Activated CD4-positive, CD25-positive, alpha-beta regulatory T cell treated with anti-CD3 and anti-CD28 coated beads, Interleukin-2, amount 50 U/mL, for 16 hours (primary cell): ENCODE measurements at regions not wholly inside any gene's neighbourhood (a gene's known extent, or its start where the extent isn't known, plus 50 kb on each side); places are given as distances from the start of the nearest gene placed in this dataset.

Experiments
- DNase-seq: peaks from one replicate; pipeline ENCODE4 v3.0.0-alpha.2; 2020; ENCODE audit warnings: low read depth, low spot score

DNA sequence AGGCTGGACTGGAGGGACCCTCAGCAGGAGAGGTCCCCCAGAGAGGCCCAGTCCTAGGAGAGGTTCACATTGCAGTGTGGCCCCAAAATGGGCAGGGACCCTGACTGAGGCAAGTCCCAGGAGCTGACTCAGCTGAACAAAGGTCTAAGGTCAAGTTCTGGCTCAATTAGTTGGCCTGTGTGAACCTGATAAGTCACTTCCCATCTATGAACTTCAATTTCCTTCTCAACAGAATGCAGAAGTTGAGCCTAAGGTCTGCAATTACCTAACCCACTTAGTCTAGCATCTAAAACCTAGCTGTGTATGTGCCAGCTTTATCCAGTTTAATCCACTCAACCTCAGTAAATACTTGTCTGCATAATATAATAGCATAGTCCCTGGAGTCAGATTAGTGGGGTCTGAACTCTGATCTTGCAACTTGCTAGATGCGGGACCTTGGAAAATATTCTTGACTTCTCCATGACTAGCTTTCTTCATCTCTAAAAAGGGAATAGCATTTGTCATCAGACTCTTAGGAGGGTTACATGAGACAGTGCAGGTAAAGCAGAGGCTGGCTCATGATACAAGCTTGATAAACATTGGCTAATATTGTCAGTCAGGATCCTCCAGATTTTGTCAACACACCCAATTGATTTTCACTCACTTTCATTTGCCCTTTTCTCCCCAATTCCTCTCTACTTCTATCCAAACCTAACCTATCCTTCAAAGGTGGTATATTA, 465.5 kb downstream of the INSC start:
- DNase-seq: no peak

DNA sequence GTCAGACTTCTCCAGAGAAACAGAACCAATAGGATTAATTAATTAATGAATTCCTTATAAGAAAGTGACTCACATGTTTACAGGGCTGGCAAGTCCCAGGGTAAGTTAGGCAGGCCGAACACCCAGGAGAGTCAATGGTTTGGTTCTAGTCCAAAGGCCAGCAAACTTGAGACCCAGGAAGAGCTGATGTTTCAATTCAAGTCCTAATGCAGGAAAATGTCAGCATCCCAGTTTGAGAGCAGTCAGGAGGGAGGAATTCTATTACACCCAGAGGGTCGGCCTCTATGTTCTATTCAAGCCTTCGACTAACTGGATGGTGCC, 466.0 kb downstream of the INSC start:
- no peak for DNase-seq

DNA sequence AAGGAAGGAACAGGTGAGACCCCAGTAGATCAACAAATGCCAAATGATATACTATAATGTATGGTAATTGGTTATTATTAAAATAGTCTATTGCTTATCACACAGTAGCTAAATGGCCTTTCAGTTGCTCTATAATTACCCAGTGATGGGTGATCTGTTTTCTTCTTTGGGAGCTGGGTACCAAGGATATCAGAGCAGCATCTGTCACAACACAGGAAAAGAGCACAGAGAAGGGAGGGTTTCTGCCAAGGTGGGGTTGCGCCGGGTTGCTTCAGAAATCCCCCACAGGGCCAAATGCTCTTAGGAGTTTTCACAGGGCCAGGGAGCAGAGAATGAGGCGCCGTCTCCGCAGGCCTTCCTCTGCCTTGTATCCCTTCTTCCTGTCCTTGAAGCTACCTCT, 469.4 kb downstream of the INSC start:
- DNase-seq: no peak

DNA sequence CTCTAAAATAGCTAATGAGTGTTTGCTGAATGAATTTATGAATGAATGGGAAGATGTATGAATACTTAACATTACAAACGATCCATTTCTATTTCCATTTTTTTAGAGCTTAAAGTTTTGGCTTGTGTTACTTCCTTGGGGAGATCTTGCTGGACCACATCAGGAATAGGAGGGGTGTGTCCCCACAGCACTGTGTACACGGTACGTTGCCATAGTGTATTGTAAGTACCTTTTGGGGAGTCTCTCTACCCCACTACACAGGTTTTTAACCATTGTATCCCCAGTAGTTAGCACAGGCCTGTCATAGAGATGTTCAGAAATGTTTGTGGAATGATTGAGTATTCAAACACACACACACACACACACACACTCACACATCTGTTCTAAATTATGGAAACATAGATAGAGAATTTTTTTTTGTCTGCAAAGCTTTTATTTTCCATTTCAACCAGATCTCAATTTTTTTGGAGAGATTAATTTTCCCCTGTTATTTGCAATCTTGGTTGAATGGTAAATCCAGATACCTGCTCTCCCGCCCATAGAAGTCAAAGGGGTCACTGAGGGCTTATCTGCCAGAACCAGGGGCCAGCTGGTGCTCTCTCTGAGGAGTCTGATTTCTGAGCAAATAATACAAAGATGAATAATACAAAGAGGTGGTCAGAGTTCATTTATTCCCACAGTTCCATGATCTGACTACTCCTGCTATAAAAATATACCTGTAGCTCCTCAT, 471.0 kb downstream of the INSC start:
- no peak for DNase-seq

DNA sequence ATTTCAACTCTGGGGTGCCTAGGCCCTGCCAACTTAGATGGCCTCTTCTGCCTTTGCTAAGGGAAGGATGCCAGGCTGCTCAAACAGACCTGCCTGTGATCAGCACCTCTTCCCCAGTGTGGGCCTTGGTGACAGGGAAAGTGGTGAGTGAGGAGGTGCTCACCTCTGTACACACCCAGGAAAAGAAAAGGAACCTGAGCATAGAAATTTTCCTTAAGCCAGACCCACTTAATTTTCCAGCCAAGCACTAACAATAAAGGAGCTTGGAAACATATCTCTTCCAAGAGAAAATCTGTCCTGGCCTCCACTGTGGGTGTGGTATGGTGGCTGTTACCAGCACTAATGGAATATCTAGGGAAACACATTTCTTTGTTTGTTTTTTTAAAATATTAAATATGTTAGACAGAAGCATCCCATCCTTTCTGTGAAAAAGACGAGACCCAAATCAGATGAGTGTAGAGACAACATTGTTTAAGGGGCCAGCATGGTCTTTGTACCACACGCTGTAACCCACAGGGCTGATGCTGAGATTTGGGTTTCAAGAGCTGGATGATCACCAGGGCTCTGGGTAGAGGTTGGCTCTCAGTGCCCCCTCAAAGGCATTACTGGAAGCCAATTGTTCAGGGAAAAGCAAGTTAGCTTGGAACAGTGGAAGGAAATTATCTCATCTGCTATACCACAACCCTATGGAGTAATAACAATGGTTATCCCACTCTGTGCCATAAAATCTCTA, 472.2 kb downstream of the INSC start:
- DNase-seq: no peak

DNA sequence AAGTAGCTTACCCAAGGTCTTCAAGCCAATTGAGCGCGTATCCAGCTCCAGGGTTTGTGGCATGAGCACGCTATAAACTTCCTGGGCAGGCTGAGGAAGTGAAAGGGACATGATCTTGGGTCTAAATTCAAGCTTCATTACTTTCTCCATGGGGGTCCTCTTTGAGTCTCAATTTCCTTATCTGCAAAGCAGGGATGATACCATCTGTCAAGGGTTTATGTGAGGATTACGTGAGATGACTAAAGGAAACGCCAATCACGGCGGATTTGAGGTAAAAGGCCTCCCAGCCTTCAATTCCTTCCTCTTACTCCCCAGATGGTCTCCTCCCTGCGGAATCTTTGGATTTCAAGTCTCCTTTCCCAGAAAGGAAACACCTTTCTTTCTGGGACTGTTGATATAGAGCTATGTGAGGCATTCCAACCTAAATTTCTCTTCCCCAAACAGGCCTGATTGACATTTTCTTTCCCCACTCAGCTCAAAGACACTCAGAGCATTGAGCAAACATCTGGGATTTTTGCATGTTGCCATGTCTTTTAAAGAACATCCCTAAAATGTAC, 474.4 kb downstream of the INSC start:
- no peak for DNase-seq

DNA sequence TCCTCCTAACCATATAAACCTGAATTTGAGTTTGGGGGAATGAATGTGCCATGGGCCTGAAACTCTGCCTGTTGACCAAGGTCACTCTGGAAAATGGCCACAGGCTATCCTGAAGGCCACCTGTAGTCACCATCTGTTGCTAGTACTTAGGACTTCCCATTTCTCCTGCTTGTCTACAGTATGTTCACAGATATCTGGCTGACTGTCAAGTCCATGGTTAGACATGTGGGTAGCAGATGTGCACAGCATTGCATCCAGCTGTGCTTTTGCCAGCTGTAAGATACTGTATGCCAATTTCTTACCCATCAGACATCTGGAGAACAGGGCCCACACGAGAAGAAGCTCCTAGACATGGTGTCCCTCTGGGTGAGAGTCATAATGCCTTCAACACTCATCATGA, 475.4 kb downstream of the INSC start:
- no peak for DNase-seq

DNA sequence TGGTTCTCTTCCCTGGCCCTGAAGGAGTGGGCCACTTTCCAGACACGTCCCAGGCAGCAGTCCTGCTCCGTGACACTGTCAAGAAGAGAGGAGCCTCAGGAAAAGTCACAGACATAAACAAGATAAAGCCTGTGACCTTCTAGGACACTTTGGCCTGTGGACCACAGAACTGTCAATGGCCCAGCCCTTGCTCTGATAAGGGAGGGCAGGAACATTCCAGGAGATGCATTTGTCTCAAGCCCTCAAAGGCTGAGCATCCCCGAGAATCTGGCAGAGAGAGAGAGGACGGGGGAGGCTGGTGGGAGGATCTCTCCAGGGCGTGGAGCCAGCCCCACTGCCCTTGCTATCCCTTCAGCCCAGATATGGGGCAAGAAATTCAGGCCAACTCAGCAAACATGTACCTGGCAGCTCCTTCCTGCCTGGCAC, 476.4 kb downstream of the INSC start:
- DNase-seq: no peak

DNA sequence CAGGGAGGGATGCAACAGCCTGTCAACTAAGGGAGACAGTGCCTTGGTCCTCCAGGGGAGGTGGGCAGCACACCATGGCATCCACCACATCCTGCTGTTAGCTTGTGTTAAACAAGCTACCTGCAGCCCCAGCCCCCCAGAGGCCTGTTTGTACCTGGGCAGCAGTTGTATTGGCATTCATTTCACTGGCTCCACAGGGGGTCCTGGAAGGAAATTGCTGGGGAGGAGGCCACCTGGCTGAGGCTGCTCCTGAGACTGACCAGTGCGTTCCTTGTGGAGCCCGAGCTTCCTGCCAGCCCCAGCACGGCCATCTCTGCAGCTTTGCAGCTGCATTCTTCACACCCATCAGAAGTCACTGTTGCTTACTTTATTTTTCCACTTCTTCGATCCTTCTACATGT, 479.9 kb downstream of the INSC start:
- DNase-seq: no peak

DNA sequence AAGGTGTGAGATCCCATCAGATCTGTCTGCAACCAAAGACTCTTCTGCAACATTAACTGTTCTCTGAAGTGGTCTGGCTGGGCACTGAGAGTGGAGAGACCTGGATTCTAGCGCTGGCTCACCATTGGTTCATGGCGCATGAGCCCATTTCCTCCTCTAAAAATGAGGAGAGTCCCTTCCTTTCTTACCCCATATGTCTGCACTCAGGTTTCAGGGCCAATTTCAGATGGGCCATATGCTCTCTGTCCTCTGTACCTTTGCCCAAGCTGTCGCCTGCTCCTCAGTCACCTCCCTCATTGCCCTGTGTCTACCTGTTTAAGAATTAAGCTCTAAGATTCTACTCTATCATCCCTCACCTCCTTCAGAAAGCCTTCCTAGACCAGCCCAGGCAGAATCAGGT, 484.7 kb downstream of the INSC start:
- no peak for DNase-seq

DNA sequence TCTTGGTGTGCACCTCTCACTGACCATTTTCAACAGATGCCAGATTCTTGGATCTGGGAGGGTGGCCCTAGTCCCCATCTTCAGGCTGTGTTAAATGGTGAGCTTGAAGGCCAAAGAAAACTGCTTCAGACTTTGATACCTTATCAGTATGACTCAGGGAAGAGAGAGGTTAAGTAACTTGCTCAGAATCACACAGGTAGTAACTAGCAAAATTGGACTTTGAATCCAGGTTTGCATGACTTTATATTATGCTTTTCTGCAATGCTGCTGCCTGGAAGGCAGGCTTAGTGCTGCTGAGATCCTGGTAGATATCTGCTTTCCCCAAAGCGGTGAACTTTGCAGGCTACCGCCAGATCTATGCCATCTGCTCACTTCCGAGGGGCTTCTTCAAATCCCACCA, 487.3 kb downstream of the INSC start:
- DNase-seq: no peak

DNA sequence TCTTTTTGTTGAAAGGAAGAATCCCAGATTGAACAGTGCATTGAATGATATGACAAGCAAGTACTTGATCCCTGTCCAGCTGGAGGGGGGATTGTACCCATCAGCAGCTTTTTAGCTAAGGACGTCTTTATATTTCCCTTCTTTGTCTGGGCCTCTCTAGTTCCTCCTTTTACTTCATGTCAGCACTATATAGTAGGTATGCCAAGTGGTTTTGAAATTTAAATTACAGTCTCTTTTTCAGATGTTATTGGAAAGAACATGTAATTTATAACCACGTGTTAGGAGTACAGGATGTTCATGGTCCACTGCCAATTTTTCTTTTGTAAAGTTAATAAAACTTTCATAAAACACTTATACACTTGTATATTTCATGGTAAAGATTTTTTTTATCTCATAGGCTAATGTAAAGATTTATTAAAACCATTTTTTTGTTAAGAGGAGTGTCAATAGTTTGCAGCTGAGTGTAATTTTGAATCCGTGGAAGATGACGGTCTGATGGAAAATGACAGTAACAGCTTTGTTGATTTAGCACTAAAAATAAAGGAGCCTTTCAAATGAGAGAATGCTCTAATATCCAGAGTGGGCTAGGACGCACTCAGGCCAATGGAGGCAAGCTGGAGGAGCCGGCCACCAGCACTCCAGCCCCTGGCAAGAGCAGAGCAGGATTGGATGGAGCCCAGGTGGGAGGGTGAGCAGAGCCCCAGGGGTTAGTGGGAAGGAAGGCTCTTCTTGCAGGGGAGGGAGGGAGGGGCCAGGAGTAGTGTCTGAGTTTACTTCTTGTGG, 488.3 kb downstream of the INSC start:
- no peak for DNase-seq

DNA sequence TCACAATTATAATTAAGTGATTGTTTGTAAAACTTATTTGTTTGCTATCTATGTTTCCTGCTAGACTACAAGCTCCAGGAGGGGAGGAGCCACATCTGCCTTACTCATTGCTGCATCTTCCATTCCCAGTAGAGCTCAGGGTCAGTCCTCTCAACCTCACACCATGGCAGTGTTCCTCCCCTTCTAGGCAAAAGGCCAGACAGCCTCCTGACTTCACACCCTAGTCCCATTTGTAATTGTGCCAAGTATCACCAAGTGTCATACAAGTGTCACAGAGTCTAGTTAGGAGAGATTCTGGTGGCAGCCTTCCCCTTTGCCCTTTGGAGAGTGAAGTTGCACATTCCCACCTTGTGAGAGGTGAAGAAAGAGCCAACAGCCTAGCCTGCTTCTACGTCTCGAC, 490.4 kb downstream of the INSC start:
- no peak for DNase-seq

DNA sequence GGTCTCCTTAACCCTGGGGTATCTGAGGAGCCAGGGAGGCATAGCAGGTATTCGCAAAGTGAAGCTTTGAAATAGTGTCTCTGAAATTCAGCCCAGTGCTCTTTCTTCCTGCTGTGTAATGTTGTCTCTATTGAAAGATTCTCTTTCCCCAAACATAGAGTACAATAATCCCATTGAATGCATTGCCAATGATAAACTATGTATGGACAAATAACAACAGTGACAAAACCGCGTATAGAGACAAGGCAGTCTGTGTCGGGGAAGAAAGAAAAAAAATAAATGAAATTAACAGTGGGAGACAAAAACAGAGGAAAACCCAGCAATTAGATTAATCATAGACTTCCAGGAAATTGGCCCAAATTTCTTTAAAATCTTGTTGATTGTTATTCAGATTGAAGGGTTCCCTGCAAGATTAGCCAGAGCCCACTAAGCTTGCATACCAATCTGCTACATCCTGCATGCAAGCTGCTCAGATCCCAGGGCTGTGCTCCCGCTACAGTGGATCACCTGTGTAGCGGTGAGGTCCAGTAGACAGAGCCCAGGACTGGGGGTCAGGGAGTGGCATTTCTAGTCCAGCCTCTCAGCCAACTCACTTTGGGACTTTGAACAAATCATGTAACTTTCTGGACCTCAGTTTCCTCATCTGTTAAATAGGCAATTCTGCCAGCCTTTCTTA, 492.8 kb downstream of the INSC start:
- no peak for DNase-seq

DNA sequence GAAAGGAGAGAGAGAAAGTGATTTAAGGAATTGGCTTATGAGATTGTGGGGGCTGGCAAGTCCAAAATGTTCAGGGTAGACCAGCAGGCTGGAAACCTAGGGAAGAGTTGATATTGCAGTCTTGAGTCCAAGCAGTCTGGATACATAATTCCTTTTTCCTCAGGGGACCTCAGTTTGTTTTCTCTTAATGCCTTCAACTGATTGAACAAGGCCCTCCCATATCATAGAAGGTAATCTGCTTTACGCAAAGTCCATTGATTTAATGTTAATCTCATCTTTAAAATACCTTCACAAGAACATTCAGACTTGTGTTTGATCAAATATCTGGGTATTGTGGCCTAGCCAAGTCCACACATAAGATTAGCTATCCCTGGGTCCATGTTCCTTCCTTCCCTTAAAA, 494.7 kb downstream of the INSC start:
- DNase-seq: no peak

DNA sequence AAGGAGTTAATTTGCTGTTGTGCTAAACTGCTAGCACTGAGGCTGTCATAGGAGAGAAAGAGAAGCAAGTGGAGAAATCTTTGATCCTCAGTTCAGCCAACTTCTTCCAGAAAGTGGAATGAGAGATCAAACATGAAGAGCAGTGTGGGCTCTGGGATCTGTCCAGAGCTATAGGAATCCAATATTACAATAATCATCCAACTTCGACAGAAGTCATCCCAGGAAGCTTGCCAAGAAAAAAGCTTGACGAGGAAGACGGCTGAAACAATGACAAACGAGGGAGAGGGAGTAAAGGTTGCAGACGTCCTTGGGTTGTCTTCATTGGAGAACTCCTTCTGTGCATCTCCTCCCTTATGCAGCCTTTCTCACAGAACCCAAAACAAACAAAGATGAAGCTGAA, 496.2 kb downstream of the INSC start:
- no peak for DNase-seq

DNA sequence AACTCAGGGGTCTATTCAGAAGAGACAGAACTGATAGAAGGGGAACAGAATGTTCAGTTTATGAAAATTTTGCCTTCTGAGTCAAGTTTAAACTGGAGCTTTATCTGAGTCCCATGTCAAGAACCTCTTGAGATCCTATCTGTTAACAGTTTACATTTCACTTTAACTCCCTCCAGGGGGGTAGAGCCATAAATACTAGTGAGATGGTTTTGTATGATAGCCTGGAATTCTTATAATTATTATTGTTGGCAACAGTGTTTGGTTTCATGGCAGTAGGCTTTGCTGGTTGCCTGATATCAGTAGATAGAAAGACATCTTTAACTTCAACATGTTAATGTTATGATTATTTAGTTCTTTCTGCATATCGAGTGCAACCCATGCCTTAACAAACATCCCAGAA, 498.5 kb downstream of the INSC start:
- no peak for DNase-seq

DNA sequence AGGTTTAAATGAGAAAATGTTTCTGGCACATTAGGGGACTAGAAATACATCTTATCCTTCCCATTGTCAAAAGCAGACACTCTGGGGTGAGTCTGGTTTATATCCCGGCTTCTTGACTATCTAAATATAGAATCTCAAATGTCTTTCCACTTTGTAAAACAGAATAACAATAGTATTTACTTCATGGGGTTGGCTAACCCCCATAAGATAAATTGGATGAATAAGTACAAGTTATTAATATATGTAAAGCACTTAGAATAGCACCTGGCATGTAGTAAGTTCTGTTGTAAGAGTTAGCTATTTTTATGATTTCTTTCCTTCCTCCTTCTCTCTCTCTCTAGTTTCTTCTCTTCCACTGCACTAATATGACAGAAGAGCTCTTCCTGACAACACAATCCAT, 499.1 kb downstream of the INSC start:
- no peak for DNase-seq

DNA sequence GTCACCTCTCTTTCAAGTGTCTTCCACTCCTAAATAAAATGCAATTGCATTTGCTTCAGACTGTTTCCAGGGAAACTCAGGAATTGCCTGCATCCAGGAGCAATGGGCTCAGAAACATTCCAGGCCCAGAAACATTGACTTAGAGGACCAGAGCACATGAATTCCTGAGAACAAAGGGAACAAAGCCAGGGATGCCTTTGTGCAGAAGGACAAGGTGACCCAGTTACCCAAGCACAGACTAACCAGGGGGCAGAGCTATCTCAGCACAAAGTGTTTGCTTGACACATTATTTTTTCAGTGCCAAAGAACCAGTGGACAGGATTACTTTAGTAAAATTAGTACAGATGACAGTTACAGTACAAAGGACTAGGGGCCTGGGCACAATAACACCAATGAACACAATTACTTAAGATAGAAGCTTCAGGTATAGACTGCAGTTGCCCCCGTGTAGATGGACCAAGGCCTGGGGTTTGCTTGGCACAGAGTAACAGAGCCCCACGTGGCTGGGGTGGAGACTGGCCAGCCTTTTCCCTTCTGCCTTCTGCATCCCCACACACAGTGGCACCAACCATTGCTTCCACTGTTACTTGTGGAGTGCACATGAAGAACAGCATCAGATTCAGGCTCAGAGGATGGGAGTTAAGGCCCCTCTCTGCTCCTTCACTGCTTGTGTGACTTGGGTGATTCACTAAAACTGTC, 500.8 kb downstream of the INSC start:
- DNase-seq: no peak
